ENCODE measurements at regions not wholly inside any gene's neighbourhood (a gene's known extent, or its start where the extent isn't known, plus 50 kb on each side); places are given as distances from the start of the nearest gene placed in this dataset.

DNA sequence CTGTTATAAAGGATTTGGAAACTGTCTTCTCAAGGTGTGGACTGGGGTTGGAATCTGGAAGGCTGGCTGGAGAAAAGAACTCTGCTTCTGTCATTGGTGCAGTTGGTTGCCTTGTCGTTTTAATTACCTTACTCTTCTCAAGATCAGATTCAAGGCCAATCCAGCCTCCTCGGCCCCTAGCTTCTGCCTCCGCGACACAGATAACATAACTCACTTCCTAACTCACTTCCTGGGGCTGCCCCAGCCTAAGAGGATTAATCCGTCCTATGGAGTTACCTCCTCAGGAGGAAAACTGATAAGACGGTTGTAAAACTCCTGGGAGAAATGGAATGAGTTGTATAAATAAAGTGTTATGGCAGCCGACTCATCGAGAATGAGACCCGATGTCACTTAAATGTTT, 389.1 kb upstream of the WWC1 start:
- ATAC-seq, result no peak
- Mint-ChIP-seq H3K27me3 (ENCODE audit: low read depth) (peaks cover 22% of the 10 kb centered on the region), H3K9me3 (no peaks in the 10 kb centered on the region), H3K36me3 (no peaks in the 10 kb centered on the region), H3K4me1 (peaks cover 64% of the 10 kb centered on the region), H3K27ac (no peak overlapping the region), H3K4me3 (no peak overlapping the region)
- POLR2A ChIA-PET, result no interaction called here
- TF ChIP-seq, protein P1, sequence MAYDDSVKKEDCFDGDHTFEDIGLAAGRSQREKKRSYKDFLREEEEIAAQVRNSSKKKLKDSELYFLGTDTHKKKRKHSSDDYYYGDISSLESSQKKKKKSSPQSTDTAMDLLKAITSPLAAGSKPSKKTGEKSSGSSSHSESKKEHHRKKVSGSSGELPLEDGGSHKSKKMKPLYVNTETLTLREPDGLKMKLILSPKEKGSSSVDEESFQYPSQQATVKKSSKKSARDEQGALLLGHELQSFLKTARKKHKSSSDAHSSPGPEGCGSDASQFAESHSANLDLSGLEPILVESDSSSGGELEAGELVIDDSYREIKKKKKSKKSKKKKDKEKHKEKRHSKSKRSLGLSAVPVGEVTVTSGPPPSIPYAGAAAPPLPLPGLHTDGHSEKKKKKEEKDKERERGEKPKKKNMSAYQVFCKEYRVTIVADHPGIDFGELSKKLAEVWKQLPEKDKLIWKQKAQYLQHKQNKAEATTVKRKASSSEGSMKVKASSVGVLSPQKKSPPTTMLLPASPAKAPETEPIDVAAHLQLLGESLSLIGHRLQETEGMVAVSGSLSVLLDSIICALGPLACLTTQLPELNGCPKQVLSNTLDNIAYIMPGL (CRISPR knock-in tag; IDR thresholded peaks at IDR 0.05), result no peak
- no peak for TF ChIP-seq CREM (CRISPR knock-in tag; IDR thresholded peaks at IDR 0.05)
- no peak for TF ChIP-seq RORB (CRISPR knock-in tag; IDR thresholded peaks at IDR 0.05)
- TF ChIP-seq, protein P2, sequence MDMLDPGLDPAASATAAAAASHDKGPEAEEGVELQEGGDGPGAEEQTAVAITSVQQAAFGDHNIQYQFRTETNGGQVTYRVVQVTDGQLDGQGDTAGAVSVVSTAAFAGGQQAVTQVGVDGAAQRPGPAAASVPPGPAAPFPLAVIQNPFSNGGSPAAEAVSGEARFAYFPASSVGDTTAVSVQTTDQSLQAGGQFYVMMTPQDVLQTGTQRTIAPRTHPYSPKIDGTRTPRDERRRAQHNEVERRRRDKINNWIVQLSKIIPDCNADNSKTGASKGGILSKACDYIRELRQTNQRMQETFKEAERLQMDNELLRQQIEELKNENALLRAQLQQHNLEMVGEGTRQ (CRISPR knock-in tag; IDR thresholded peaks at IDR 0.05), result no peak
- no peak for TF ChIP-seq ZNF121 (CRISPR knock-in tag; IDR thresholded peaks at IDR 0.05)
- TF ChIP-seq, protein P3, sequence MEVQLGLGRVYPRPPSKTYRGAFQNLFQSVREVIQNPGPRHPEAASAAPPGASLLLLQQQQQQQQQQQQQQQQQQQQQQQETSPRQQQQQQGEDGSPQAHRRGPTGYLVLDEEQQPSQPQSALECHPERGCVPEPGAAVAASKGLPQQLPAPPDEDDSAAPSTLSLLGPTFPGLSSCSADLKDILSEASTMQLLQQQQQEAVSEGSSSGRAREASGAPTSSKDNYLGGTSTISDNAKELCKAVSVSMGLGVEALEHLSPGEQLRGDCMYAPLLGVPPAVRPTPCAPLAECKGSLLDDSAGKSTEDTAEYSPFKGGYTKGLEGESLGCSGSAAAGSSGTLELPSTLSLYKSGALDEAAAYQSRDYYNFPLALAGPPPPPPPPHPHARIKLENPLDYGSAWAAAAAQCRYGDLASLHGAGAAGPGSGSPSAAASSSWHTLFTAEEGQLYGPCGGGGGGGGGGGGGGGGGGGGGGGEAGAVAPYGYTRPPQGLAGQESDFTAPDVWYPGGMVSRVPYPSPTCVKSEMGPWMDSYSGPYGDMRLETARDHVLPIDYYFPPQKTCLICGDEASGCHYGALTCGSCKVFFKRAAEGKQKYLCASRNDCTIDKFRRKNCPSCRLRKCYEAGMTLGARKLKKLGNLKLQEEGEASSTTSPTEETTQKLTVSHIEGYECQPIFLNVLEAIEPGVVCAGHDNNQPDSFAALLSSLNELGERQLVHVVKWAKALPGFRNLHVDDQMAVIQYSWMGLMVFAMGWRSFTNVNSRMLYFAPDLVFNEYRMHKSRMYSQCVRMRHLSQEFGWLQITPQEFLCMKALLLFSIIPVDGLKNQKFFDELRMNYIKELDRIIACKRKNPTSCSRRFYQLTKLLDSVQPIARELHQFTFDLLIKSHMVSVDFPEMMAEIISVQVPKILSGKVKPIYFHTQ (CRISPR knock-in tag; IDR thresholded peaks at IDR 0.05), result no peak
- TF ChIP-seq, protein P4, sequence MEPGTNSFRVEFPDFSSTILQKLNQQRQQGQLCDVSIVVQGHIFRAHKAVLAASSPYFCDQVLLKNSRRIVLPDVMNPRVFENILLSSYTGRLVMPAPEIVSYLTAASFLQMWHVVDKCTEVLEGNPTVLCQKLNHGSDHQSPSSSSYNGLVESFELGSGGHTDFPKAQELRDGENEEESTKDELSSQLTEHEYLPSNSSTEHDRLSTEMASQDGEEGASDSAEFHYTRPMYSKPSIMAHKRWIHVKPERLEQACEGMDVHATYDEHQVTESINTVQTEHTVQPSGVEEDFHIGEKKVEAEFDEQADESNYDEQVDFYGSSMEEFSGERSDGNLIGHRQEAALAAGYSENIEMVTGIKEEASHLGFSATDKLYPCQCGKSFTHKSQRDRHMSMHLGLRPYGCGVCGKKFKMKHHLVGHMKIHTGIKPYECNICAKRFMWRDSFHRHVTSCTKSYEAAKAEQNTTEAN (CRISPR knock-in tag; IDR thresholded peaks at IDR 0.05), result no peak
- no peak for TF ChIP-seq ATF1 (CRISPR knock-in tag; IDR thresholded peaks at IDR 0.05)
- TF ChIP-seq, protein P5, sequence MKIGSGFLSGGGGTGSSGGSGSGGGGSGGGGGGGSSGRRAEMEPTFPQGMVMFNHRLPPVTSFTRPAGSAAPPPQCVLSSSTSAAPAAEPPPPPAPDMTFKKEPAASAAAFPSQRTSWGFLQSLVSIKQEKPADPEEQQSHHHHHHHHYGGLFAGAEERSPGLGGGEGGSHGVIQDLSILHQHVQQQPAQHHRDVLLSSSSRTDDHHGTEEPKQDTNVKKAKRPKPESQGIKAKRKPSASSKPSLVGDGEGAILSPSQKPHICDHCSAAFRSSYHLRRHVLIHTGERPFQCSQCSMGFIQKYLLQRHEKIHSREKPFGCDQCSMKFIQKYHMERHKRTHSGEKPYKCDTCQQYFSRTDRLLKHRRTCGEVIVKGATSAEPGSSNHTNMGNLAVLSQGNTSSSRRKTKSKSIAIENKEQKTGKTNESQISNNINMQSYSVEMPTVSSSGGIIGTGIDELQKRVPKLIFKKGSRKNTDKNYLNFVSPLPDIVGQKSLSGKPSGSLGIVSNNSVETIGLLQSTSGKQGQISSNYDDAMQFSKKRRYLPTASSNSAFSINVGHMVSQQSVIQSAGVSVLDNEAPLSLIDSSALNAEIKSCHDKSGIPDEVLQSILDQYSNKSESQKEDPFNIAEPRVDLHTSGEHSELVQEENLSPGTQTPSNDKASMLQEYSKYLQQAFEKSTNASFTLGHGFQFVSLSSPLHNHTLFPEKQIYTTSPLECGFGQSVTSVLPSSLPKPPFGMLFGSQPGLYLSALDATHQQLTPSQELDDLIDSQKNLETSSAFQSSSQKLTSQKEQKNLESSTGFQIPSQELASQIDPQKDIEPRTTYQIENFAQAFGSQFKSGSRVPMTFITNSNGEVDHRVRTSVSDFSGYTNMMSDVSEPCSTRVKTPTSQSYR (CRISPR knock-in tag; IDR thresholded peaks at IDR 0.05), result no peak
- no peak for TF ChIP-seq EMX1 (CRISPR knock-in tag; IDR thresholded peaks at IDR 0.05)
- CTCF ChIA-PET, result no interaction called here
- DNase-seq (ENCODE audit: low spot score), result no peak

DNA sequence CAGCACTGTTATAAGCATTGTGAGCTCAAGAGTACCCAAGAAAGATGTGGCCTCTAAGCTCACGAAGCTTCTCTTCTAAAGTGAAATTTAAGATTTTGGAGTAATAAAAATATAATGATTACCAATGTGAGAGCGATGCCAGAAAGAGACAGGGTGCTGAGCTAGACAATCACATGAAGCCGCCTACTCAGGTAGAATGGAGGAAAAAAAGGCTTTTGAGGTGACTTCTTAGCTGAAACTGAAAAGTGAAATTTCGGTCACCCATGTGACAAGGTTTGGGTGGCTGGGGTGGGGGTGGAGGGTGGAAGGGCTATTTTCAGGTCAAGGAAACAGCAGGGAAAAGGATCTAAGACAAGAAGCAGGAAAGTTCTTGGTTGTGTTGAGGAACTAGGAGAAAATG, 388.2 kb upstream of the WWC1 start:
- CTCF ChIA-PET, result no interaction called here
- TF ChIP-seq, protein P6, sequence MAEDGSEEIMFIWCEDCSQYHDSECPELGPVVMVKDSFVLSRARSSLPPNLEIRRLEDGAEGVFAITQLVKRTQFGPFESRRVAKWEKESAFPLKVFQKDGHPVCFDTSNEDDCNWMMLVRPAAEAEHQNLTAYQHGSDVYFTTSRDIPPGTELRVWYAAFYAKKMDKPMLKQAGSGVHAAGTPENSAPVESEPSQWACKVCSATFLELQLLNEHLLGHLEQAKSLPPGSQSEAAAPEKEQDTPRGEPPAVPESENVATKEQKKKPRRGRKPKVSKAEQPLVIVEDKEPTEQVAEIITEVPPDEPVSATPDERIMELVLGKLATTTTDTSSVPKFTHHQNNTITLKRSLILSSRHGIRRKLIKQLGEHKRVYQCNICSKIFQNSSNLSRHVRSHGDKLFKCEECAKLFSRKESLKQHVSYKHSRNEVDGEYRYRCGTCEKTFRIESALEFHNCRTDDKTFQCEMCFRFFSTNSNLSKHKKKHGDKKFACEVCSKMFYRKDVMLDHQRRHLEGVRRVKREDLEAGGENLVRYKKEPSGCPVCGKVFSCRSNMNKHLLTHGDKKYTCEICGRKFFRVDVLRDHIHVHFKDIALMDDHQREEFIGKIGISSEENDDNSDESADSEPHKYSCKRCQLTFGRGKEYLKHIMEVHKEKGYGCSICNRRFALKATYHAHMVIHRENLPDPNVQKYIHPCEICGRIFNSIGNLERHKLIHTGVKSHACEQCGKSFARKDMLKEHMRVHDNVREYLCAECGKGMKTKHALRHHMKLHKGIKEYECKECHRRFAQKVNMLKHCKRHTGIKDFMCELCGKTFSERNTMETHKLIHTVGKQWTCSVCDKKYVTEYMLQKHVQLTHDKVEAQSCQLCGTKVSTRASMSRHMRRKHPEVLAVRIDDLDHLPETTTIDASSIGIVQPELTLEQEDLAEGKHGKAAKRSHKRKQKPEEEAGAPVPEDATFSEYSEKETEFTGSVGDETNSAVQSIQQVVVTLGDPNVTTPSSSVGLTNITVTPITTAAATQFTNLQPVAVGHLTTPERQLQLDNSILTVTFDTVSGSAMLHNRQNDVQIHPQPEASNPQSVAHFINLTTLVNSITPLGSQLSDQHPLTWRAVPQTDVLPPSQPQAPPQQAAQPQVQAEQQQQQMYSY (CRISPR knock-in tag; IDR thresholded peaks at IDR 0.05), result no peak
- H3K9me3 Mint-ChIP-seq, result no peaks in the 10 kb centered on the region
- H3K27me3 Mint-ChIP-seq (ENCODE audit: low read depth), result peaks cover 25% of the 10 kb centered on the region
- no peak for ATAC-seq
- H3K4me1 Mint-ChIP-seq, result peaks cover 56% of the 10 kb centered on the region
- no peak overlapping the region for H3K27ac Mint-ChIP-seq
- H3K4me3 Mint-ChIP-seq, result no peak overlapping the region
- H3K36me3 Mint-ChIP-seq, result no peaks in the 10 kb centered on the region
- POLR2A ChIA-PET, result no interaction called here
- DNase-seq (ENCODE audit: low spot score), result no peak
